Hepatocyte (in vitro differentiated cells): ENCODE measurements at regions not wholly inside any gene's neighbourhood (a gene's known extent, or its start where the extent isn't known, plus 50 kb on each side); places are given as distances from the start of the nearest gene placed in this dataset.

ENCODE experiments used
- EZH2phosphoT487 ChIP-seq: fragments of 200-600 bp; sonication (generic); IDR thresholded peaks from one replicate; pipeline ENCODE4 v1.6.1; 2018; ENCODE audit warnings: antibody characterized with exemption, mild to moderate bottlenecking, low read depth, moderate library complexity; ENCODE audit not compliant: unreplicated experiment, severe bottlenecking
- TF ChIP-seq, protein P1 (sequence below): fragments of 200-600 bp; sonication (generic); IDR thresholded peaks from 2 replicates; pipeline ENCODE4 v1.5.1; 2016; ENCODE audit warnings: antibody characterized with exemption, mild to moderate bottlenecking; ENCODE audit not compliant: poor library complexity

GRCh38 chr3:29181872-29182271, 99.0 kb upstream of the RBMS3 start:
- no peak for TF ChIP-seq EZH2phosphoT487
- TF ChIP-seq, protein P1, sequence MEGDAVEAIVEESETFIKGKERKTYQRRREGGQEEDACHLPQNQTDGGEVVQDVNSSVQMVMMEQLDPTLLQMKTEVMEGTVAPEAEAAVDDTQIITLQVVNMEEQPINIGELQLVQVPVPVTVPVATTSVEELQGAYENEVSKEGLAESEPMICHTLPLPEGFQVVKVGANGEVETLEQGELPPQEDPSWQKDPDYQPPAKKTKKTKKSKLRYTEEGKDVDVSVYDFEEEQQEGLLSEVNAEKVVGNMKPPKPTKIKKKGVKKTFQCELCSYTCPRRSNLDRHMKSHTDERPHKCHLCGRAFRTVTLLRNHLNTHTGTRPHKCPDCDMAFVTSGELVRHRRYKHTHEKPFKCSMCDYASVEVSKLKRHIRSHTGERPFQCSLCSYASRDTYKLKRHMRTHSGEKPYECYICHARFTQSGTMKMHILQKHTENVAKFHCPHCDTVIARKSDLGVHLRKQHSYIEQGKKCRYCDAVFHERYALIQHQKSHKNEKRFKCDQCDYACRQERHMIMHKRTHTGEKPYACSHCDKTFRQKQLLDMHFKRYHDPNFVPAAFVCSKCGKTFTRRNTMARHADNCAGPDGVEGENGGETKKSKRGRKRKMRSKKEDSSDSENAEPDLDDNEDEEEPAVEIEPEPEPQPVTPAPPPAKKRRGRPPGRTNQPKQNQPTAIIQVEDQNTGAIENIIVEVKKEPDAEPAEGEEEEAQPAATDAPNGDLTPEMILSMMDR = no peak
